GM12892 (cell line): ENCODE measurements at regions not wholly inside any gene's neighbourhood (a gene's known extent, or its start where the extent isn't known, plus 50 kb on each side); places are given as distances from the start of the nearest gene placed in this dataset.

ENCODE experiments used
- POLR2A ChIP-seq: IDR thresholded peaks from 2 replicates; pipeline ENCODE4 v1.6.1; 2011; ENCODE audit warnings: low read depth, low read length, control low read depth
- POLR2AphosphoS5 ChIP-seq: IDR thresholded peaks from 2 replicates; pipeline ENCODE4 v1.6.1; 2011; ENCODE audit warnings: low read depth, low read length, control low read depth
- TAF1 ChIP-seq: IDR thresholded peaks from 2 replicates; pipeline ENCODE4 v1.6.1; 2011; ENCODE audit warnings: low read depth, mild to moderate bottlenecking, control low read depth, low read length, borderline replicate concordance

GRCh38 chr6:22732176-22732970 lies 163.0 kb downstream of the HDGFL1 start:
- no peak for TF ChIP-seq POLR2A
- no peak for TF ChIP-seq POLR2AphosphoS5
- TF ChIP-seq TAF1: no peak
